ENCODE measurements at regions not wholly inside any gene's neighbourhood (a gene's known extent, or its start where the extent isn't known, plus 50 kb on each side); places are given as distances from the start of the nearest gene placed in this dataset.

DNA sequence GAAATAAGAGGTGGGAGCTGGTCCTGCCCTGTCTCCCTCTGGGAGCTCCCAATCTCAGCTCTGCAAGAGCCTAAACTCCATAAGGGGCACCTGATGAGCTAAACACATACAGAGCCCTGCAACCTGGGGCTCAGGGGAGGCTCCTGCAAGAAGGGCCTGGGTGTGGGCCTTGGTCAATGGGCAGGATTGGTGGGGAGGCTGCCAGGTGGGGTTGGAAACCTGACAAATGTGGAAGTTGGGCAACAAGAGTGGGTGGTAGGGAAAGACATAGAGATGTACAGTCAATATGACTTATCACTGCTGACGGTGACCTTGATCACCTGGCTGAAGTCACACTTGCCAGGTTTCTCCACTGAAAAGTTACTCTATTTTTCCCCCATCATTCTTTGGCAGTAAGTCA is 209.9 kb downstream of the TTC32 start:
- intact Hi-C loops (cut with DNase I) = no loop called here
- H3K36me3 ChIP-seq (ENCODE audit: insufficient read depth in 1 of 2, low read depth in 1 of 2) = no peaks in the 10 kb centered on the region
- no peak overlapping the region for H3K27ac ChIP-seq
- DNase-seq (no peak), ATAC-seq (no peak)
- H3K4me1 ChIP-seq = no peaks in the 10 kb centered on the region
- no peaks in the 10 kb centered on the region for H3K27me3 ChIP-seq (ENCODE audit: insufficient read depth in 3 of 3, low read length in 2 of 3)
- TF ChIP-seq, protein P1, sequence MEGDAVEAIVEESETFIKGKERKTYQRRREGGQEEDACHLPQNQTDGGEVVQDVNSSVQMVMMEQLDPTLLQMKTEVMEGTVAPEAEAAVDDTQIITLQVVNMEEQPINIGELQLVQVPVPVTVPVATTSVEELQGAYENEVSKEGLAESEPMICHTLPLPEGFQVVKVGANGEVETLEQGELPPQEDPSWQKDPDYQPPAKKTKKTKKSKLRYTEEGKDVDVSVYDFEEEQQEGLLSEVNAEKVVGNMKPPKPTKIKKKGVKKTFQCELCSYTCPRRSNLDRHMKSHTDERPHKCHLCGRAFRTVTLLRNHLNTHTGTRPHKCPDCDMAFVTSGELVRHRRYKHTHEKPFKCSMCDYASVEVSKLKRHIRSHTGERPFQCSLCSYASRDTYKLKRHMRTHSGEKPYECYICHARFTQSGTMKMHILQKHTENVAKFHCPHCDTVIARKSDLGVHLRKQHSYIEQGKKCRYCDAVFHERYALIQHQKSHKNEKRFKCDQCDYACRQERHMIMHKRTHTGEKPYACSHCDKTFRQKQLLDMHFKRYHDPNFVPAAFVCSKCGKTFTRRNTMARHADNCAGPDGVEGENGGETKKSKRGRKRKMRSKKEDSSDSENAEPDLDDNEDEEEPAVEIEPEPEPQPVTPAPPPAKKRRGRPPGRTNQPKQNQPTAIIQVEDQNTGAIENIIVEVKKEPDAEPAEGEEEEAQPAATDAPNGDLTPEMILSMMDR (IDR thresholded peaks at IDR 0.05) = no peak
- peaks cover 1% of the 10 kb centered on the region for H3K9me3 ChIP-seq
- no peak overlapping the region for H3K4me3 ChIP-seq
- WGBS, 3 donors = 95 to 100% (median 98%) methylated on average over 1 of the region's 1 CpG

DNA sequence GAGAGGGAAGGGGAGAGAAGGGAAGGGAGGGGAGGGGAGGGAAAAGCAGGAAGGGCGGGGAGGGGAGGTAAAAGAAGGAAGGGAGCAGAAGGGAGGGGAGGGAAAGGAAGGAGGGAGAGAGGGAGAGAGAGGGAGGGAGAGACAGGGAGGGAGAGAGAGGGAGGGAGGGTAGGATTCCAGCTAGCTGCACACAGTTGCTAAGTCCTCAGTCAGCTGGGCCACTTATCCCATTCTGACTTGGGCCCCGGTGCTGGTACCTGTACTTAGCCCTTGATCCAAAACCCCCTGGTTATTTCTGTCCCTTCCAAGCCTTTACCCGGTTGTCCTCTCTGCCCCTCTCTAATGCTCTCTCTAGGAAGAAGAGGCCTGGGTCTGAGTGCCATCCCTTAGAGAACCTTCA is 211.4 kb downstream of the TTC32 start:
- intact Hi-C loops (cut with DNase I) = no loop called here
- H3K27ac ChIP-seq = no peak overlapping the region
- no peaks in the 10 kb centered on the region for H3K9me3 ChIP-seq
- H3K36me3 ChIP-seq (ENCODE audit: insufficient read depth in 1 of 2, low read depth in 1 of 2) = no peaks in the 10 kb centered on the region
- no peaks in the 10 kb centered on the region for H3K4me1 ChIP-seq
- 85 to 100% (median 94%) methylated on average over 2 to 3 of the region's 3 CpGs for WGBS, 3 donors
- ATAC-seq (no peak), DNase-seq (no peak)
- H3K4me3 ChIP-seq = no peak overlapping the region
- H3K27me3 ChIP-seq (ENCODE audit: insufficient read depth in 3 of 3, low read length in 2 of 3) = no peaks in the 10 kb centered on the region
- TF ChIP-seq, protein P1 (IDR thresholded peaks at IDR 0.05) = no peak

DNA sequence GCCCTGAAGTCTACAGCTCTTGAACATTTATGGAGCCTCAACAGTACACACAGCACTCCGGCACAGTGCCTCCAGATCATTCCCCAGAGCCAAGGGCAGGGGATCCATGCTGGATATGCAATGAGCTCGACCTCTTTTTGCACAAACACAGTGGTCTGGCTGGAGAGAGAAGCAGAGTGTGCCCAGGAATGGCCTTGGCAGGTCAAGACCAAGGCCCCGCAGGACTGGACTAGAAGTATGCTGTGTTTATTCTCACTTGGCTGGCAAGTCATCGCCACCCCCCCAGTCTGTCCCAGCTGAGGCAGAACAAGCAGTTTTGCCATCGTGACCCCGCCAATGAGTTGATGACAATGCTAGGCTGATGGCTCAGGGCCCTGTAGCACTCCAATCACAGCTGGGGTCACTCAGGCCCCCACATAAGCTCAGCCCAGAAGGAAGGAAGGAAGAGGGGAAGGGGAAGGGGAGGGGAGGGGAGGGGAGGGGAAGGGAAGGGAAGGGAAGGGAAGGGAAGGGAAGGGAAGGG is 212.1 kb downstream of the TTC32 start:
- Histone ChIP-seq H3K9me3 (no peaks in the 10 kb centered on the region), H3K27ac (no peak overlapping the region), H3K4me1 (no peaks in the 10 kb centered on the region), H3K4me3 (no peak overlapping the region), H3K36me3 (ENCODE audit: insufficient read depth in 1 of 2, low read depth in 1 of 2) (no peaks in the 10 kb centered on the region), H3K27me3 (ENCODE audit: insufficient read depth in 3 of 3, low read length in 2 of 3) (no peaks in the 10 kb centered on the region)
- no peak for ATAC-seq
- intact Hi-C loops (cut with DNase I) = no loop called here
- DNase-seq = no peak
- TF ChIP-seq, protein P1 (IDR thresholded peaks at IDR 0.05) = no peak
- 77 to 88% (median 84%) methylated on average over 6 of the region's 6 CpGs for WGBS, 3 donors

DNA sequence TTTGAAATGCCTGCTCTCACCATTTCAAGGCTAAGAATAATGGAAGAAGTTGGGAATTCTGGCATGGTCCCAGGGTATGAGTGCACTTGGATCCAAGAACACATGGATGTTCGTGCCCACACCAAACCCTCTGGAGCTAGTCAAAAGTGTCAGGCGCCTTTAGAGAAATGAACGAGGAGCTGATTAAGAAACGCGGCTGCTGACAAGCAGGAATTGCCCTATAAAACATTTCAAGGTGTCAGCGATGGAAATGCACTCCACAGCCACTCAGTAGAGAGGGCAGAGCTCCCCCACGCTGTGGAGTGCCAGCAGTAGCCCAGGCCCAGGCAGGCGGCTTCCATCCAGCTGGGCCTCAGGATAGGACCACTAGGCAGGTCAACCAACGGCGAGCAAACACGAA is 213.7 kb downstream of the TTC32 start:
- 85 to 91% (median 91%) methylated on average over 11 of the region's 11 CpGs for WGBS, 3 donors
- no peak overlapping the region for H3K27ac ChIP-seq
- H3K27me3 ChIP-seq (ENCODE audit: insufficient read depth in 3 of 3, low read length in 2 of 3) = no peaks in the 10 kb centered on the region
- ATAC-seq (no peak), DNase-seq (no peak)
- TF ChIP-seq, protein P1 (IDR thresholded peaks at IDR 0.05) = no peak
- intact Hi-C loops (cut with DNase I) = no loop called here
- no peaks in the 10 kb centered on the region for H3K9me3 ChIP-seq
- H3K36me3 ChIP-seq (ENCODE audit: insufficient read depth in 1 of 2, low read depth in 1 of 2) = no peaks in the 10 kb centered on the region
- H3K4me1 ChIP-seq = peaks cover 1% of the 10 kb centered on the region
- no peak overlapping the region for H3K4me3 ChIP-seq

DNA sequence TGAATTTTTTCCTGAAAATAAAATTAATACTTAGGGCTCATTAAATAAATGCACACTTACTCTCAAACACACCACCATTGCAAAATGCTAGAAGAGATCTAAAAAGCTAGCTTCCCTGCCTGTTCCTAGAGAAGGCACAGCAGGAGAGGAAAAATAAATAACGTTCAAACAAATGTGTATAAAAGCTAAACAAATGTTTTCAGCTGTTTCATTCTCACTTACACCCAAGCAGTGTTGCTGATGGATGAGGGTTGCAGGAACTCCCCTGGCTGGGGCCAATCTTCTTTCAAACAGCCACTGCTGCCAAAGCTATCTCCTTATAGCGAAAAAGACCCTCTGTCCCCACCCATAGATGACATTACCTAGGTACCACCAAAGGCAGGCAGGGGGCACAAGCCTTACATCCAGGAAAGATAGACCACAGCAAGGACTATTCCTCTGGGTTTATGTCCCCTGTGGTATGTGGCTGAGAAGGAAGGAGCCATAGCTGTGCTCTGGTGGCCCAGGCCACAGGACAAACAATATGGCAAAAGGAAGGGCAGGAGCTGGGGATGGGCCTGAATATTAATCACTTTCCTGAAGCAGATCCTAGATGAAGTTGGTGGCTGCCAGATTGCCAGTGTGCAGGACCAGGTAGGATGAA is 214.6 kb downstream of the TTC32 start:
- Histone ChIP-seq H3K36me3 (ENCODE audit: insufficient read depth in 1 of 2, low read depth in 1 of 2) (no peaks in the 10 kb centered on the region), H3K4me1 (peaks cover 4% of the 10 kb centered on the region), H3K27ac (no peak overlapping the region), H3K9me3 (no peaks in the 10 kb centered on the region), H3K27me3 (ENCODE audit: insufficient read depth in 3 of 3, low read length in 2 of 3) (no peaks in the 10 kb centered on the region), H3K4me3 (no peak overlapping the region)
- DNase-seq (no peak), ATAC-seq (no peak)
- TF ChIP-seq, protein P1 (IDR thresholded peaks at IDR 0.05) = no peak
- WGBS, 3 donors = 72 to 81% (median 80%) methylated on average over 2 of the region's 2 CpGs
- intact Hi-C loops (cut with DNase I) = no loop called here
